MM.1S (cell line): ENCODE measurements at regions not wholly inside any gene's neighbourhood (a gene's known extent, or its start where the extent isn't known, plus 50 kb on each side); places are given as distances from the start of the nearest gene placed in this dataset.

Experiments used
- EZH2 ChIP-seq: fragments of 300-600 bp; sonication (generic); optimal IDR thresholded peaks from 2 replicates; pipeline ENCODE3; 2017; ENCODE audit warnings: low read depth, mild to moderate bottlenecking, antibody characterized with exemption, low read length, mixed read lengths
- TF ChIP-seq, protein P1 (sequence below): fragments of 300-600 bp; sonication (generic); IDR thresholded peaks from 2 replicates; pipeline ENCODE4 v1.5.1; 2016; ENCODE audit warnings: antibody characterized with exemption, low read length, mixed read lengths

DNA sequence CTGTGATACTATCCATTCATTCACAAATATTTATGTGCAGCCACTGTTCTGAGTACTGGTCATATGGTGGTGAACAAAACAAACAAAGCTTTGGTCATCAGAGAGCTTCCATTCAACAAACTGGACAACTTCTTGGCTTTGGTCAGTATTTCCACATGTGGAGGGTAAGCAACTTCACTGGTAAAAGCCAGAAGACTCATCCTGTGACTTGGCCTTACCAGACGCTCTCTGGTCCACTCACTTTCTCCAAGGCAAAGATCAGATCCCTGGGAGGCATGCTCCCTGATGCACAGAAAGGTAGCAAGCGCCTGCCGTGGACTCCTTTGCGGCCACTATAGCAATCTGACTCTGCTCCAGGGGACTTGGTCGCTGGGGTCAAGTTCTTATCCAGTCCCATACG lies 179.5 kb downstream of the EN1 start:
- TF ChIP-seq, protein P1, sequence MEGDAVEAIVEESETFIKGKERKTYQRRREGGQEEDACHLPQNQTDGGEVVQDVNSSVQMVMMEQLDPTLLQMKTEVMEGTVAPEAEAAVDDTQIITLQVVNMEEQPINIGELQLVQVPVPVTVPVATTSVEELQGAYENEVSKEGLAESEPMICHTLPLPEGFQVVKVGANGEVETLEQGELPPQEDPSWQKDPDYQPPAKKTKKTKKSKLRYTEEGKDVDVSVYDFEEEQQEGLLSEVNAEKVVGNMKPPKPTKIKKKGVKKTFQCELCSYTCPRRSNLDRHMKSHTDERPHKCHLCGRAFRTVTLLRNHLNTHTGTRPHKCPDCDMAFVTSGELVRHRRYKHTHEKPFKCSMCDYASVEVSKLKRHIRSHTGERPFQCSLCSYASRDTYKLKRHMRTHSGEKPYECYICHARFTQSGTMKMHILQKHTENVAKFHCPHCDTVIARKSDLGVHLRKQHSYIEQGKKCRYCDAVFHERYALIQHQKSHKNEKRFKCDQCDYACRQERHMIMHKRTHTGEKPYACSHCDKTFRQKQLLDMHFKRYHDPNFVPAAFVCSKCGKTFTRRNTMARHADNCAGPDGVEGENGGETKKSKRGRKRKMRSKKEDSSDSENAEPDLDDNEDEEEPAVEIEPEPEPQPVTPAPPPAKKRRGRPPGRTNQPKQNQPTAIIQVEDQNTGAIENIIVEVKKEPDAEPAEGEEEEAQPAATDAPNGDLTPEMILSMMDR: no peak
- TF ChIP-seq EZH2: no peak
